ENCODE measurements at regions not wholly inside any gene's neighbourhood (a gene's known extent, or its start where the extent isn't known, plus 50 kb on each side); places are given as distances from the start of the nearest gene placed in this dataset.

DNA sequence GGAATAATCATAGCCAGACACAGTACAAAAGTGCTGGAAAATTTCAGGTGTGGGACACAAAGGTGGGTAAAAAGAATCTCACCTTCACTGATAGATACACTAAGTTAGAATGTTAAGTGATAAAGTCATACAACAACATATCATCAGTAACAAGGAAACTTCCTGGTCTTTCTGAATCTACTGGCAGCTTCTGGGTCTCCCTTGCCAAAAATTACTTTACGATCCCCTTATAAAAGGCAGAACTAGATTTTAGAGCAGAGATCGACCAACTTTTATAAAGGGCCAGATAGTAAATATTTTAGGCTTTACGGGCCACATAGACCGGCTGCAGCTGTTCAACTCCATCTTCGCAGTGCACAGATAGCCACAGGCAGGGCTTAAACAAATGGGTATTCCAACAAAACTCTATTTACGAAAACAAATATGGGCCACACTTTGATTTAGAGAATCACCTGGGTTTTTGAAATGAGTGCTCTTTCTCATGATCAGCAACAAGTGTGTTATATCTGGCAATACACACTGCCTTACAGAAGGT lies 159.9 kb downstream of the AASDH start:
- no peaks in the 10 kb centered on the region for H3K36me3 ChIP-seq (replicated peaks; ENCODE audit: insufficient read depth, low read depth)
- 68% methylated on average over 6 of the region's 6 CpGs for WGBS (ENCODE audit: low lambda C conversion rate, missing lambda C conversion rate)
- no peaks in the 10 kb centered on the region for H4K20me1 ChIP-seq (ENCODE audit: insufficient read depth, poor library complexity, severe bottlenecking)
- H3K9me2 ChIP-seq (replicated peaks; ENCODE audit: insufficient read depth), result no peaks in the 10 kb centered on the region
- no peak overlapping the region for H2AFZ ChIP-seq
- H3K4me3 ChIP-seq, result no peak overlapping the region
- H3K4me2 ChIP-seq, result no peak overlapping the region
- DNase-seq (ENCODE audit: low spot score), result no peak
- no peaks in the 10 kb centered on the region for H3K9me3 ChIP-seq (ENCODE audit: low read depth)
- H3K4me1 ChIP-seq (ENCODE audit: insufficient read depth), result peaks cover 3% of the 10 kb centered on the region
- H3K79me2 ChIP-seq, result no peaks in the 10 kb centered on the region
- no peaks in the 10 kb centered on the region for H3K27me3 ChIP-seq
- TF ChIP-seq EZH2 (IDR thresholded peaks at IDR 0.05; ENCODE audit: borderline replicate concordance) (no peak), EZH2phosphoT487 (IDR thresholded peaks at IDR 0.05; ENCODE audit: low read depth, severe bottlenecking, unreplicated experiment) (no peak)
- TF ChIP-seq, protein P1, sequence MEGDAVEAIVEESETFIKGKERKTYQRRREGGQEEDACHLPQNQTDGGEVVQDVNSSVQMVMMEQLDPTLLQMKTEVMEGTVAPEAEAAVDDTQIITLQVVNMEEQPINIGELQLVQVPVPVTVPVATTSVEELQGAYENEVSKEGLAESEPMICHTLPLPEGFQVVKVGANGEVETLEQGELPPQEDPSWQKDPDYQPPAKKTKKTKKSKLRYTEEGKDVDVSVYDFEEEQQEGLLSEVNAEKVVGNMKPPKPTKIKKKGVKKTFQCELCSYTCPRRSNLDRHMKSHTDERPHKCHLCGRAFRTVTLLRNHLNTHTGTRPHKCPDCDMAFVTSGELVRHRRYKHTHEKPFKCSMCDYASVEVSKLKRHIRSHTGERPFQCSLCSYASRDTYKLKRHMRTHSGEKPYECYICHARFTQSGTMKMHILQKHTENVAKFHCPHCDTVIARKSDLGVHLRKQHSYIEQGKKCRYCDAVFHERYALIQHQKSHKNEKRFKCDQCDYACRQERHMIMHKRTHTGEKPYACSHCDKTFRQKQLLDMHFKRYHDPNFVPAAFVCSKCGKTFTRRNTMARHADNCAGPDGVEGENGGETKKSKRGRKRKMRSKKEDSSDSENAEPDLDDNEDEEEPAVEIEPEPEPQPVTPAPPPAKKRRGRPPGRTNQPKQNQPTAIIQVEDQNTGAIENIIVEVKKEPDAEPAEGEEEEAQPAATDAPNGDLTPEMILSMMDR (IDR thresholded peaks at IDR 0.05; ENCODE audit: poor library complexity), result no peak
- H3K27ac ChIP-seq, result peak overlapping the region; percentile 35

DNA sequence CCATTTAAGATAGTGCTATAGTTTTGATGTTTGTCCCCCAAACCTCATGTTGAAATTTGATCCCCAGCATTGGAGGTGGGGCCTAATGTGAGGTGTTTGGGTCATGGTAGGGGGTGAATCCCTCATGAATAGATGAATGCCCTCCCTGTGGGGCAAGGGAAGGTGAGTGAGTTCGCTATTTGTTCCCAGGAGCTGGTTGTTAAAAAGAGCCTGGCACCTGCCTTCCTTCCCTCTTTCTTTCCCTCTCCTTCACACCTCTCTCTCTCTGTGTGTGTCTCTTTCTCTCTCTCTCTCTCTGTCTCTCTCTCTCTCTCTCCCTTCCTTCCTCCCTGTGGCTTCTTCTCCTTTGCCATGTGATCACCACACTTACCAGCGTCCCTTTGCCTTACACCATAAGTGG lies 160.7 kb downstream of the AASDH start:
- no peak overlapping the region for H3K4me3 ChIP-seq
- 73% methylated on average over 2 of the region's 2 CpGs for WGBS (ENCODE audit: low lambda C conversion rate, missing lambda C conversion rate)
- H3K4me2 ChIP-seq, result no peak overlapping the region
- H3K27me3 ChIP-seq, result no peaks in the 10 kb centered on the region
- no peak for TF ChIP-seq EZH2phosphoT487 (IDR thresholded peaks at IDR 0.05; ENCODE audit: low read depth, severe bottlenecking, unreplicated experiment)
- no peak for TF ChIP-seq EZH2 (IDR thresholded peaks at IDR 0.05; ENCODE audit: borderline replicate concordance)
- TF ChIP-seq, protein P1 (IDR thresholded peaks at IDR 0.05; ENCODE audit: poor library complexity), result no peak
- no peaks in the 10 kb centered on the region for H3K9me3 ChIP-seq (ENCODE audit: low read depth)
- H3K79me2 ChIP-seq, result no peaks in the 10 kb centered on the region
- H3K4me1 ChIP-seq (ENCODE audit: insufficient read depth), result peaks cover 3% of the 10 kb centered on the region
- DNase-seq (ENCODE audit: low spot score), result no peak
- no peaks in the 10 kb centered on the region for H4K20me1 ChIP-seq (ENCODE audit: insufficient read depth, poor library complexity, severe bottlenecking)
- H3K36me3 ChIP-seq (replicated peaks; ENCODE audit: insufficient read depth, low read depth), result no peaks in the 10 kb centered on the region
- no peak overlapping the region for H2AFZ ChIP-seq
- H3K9me2 ChIP-seq (replicated peaks; ENCODE audit: insufficient read depth), result no peaks in the 10 kb centered on the region
- peak overlapping the region; percentile 35 for H3K27ac ChIP-seq

DNA sequence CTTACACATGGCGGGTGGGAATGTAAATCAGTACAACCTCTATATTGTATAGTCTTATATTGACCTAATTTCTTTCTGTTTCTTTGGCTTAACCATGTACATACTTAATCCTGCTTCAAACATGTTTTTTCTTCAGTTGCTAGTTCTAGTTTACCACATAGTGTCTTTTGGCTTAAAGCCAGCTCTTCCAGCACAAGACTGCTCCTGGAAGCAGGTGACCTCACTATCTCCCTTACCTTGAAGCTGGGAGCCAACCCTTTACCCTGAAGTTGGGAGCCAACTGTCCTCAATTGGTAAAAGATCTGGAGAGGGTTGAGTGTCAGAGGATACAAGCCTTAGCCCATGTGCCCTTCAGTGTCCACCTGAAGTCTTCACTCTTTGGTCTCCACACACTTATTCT lies 162.7 kb downstream of the AASDH start:
- Histone ChIP-seq H3K79me2 (no peaks in the 10 kb centered on the region), H3K4me1 (ENCODE audit: insufficient read depth) (peaks cover 9% of the 10 kb centered on the region), H3K27me3 (no peaks in the 10 kb centered on the region), H4K20me1 (ENCODE audit: insufficient read depth, poor library complexity, severe bottlenecking) (no peaks in the 10 kb centered on the region), H3K9me3 (ENCODE audit: low read depth) (no peaks in the 10 kb centered on the region), H3K27ac (no peak overlapping the region), H3K36me3 (replicated peaks; ENCODE audit: insufficient read depth, low read depth) (no peaks in the 10 kb centered on the region), H2AFZ (no peak overlapping the region), H3K4me3 (no peak overlapping the region), H3K4me2 (no peak overlapping the region), H3K9me2 (replicated peaks; ENCODE audit: insufficient read depth) (no peaks in the 10 kb centered on the region)
- no peak for TF ChIP-seq EZH2 (IDR thresholded peaks at IDR 0.05; ENCODE audit: borderline replicate concordance)
- TF ChIP-seq, protein P1 (IDR thresholded peaks at IDR 0.05; ENCODE audit: poor library complexity), result no peak
- no peak for TF ChIP-seq EZH2phosphoT487 (IDR thresholded peaks at IDR 0.05; ENCODE audit: low read depth, severe bottlenecking, unreplicated experiment)
- no peak for DNase-seq (ENCODE audit: low spot score)
- 100% methylated on average over 1 of the region's 1 CpG for WGBS (ENCODE audit: low lambda C conversion rate, missing lambda C conversion rate)

DNA sequence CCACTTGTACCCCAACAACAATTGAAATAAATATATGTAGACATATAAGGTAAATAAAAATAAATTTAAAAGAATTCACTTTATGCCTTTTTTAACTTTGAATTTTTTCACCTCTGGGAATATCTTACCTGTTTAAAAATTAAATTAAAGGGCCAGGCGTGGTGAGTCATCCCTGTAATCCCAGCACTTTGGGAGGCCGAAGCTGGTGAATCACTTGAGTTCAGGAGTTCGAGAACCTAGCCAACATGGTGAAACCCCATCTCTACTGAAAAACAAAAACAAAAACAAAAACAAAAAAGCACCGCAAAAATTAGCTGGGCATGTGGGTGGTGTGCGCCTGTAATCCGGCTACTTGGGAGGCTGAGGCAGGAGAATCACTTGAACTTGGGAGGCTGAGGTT lies 164.8 kb downstream of the AASDH start:
- H3K27me3 ChIP-seq, result no peaks in the 10 kb centered on the region
- 94% methylated on average over 6 of the region's 6 CpGs for WGBS (ENCODE audit: low lambda C conversion rate, missing lambda C conversion rate)

More for the DNA sequence above, 164.8 kb downstream of the AASDH start:
- Histone ChIP-seq H4K20me1 (ENCODE audit: insufficient read depth, poor library complexity, severe bottlenecking) (no peaks in the 10 kb centered on the region), H3K4me3 (no peak overlapping the region), H3K9me3 (ENCODE audit: low read depth) (no peaks in the 10 kb centered on the region), H3K4me1 (ENCODE audit: insufficient read depth) (peaks cover 16% of the 10 kb centered on the region), H3K36me3 (replicated peaks; ENCODE audit: insufficient read depth, low read depth) (no peaks in the 10 kb centered on the region), H3K4me2 (no peak overlapping the region), H2AFZ (no peak overlapping the region), H3K79me2 (no peaks in the 10 kb centered on the region), H3K27ac (no peak overlapping the region), H3K9me2 (replicated peaks; ENCODE audit: insufficient read depth) (no peaks in the 10 kb centered on the region)
- DNase-seq (ENCODE audit: low spot score), result no peak
- TF ChIP-seq, protein P1 (IDR thresholded peaks at IDR 0.05; ENCODE audit: poor library complexity), result no peak
- no peak for TF ChIP-seq EZH2 (IDR thresholded peaks at IDR 0.05; ENCODE audit: borderline replicate concordance)
- no peak for TF ChIP-seq EZH2phosphoT487 (IDR thresholded peaks at IDR 0.05; ENCODE audit: low read depth, severe bottlenecking, unreplicated experiment)
